ENCODE measurements at regions not wholly inside any gene's neighbourhood (a gene's known extent, or its start where the extent isn't known, plus 50 kb on each side); places are given as distances from the start of the nearest gene placed in this dataset.

DNA sequence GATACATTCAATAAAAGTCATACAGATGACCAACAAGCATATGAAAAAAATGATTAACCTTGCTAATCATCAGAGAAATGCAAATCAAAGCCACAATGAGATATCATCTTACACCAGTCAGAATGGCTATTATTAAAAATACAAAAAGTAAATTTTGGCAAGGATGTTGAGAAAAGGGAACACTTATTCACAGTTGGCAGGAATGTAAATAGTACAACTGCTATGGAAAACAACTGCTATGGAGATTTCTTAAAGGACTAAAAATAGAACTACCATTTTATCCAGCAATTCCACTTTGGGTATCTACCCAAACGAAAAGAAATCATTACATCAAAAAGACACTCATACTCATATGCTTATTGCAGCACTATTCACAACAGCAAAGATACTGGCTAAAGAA is 1121.8 kb downstream of the TBL1XR1 start:
- TF ChIP-seq, protein P1, sequence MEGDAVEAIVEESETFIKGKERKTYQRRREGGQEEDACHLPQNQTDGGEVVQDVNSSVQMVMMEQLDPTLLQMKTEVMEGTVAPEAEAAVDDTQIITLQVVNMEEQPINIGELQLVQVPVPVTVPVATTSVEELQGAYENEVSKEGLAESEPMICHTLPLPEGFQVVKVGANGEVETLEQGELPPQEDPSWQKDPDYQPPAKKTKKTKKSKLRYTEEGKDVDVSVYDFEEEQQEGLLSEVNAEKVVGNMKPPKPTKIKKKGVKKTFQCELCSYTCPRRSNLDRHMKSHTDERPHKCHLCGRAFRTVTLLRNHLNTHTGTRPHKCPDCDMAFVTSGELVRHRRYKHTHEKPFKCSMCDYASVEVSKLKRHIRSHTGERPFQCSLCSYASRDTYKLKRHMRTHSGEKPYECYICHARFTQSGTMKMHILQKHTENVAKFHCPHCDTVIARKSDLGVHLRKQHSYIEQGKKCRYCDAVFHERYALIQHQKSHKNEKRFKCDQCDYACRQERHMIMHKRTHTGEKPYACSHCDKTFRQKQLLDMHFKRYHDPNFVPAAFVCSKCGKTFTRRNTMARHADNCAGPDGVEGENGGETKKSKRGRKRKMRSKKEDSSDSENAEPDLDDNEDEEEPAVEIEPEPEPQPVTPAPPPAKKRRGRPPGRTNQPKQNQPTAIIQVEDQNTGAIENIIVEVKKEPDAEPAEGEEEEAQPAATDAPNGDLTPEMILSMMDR (IDR thresholded peaks at IDR 0.05 in 4 of 5, conservative IDR thresholded peaks at IDR 0.05 in 1 of 5) = no peak
- no peak for TF ChIP-seq POLR2A (IDR thresholded peaks at IDR 0.05)
- Histone ChIP-seq H3K27ac (no peak overlapping the region), H3K27me3 (no peaks in the 10 kb centered on the region), H3K4me1 (no peaks in the 10 kb centered on the region), H3K9me3 (no peaks in the 10 kb centered on the region), H3K4me3 (no peak overlapping the region), H3K36me3 (no peaks in the 10 kb centered on the region)
- intact Hi-C loops (cut with DNase I; ENCODE audit: low total_unique reads) (no loop called here), in situ Hi-C loops (cut with MboI; ENCODE audit: low sequenced_read_pairs in 4 of 4) (no loop called here)
- ATAC-seq (no peak), DNase-seq (no peak)

DNA sequence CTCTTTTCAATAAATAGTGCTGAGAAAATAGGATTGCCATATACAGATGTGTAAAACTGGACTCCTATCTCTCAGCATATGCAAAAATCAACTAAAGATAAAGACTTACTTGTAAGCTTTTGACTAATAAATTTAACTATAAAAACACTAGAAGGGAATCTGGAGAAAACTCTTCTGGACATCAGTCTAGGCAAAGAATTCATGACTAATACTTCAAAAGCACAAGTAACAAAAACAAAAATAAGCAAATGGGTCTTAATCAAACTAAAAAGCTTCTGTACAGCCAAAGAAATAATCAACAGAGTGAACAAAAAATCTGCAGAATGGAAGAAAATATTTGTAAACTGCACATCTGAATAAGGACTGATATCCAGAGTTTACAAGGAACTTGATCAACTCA is 1122.2 kb downstream of the TBL1XR1 start:
- Histone ChIP-seq H3K4me3 (no peak overlapping the region), H3K4me1 (no peaks in the 10 kb centered on the region), H3K27ac (no peak overlapping the region), H3K36me3 (no peaks in the 10 kb centered on the region), H3K27me3 (no peaks in the 10 kb centered on the region), H3K9me3 (no peaks in the 10 kb centered on the region)
- DNase-seq (no peak), ATAC-seq (no peak)
- intact Hi-C loops (cut with DNase I; ENCODE audit: low total_unique reads) (no loop called here), in situ Hi-C loops (cut with MboI; ENCODE audit: low sequenced_read_pairs in 4 of 4) (no loop called here)
- no peak for TF ChIP-seq POLR2A (IDR thresholded peaks at IDR 0.05)
- TF ChIP-seq, protein P1 (IDR thresholded peaks at IDR 0.05 in 4 of 5, conservative IDR thresholded peaks at IDR 0.05 in 1 of 5) = no peak

DNA sequence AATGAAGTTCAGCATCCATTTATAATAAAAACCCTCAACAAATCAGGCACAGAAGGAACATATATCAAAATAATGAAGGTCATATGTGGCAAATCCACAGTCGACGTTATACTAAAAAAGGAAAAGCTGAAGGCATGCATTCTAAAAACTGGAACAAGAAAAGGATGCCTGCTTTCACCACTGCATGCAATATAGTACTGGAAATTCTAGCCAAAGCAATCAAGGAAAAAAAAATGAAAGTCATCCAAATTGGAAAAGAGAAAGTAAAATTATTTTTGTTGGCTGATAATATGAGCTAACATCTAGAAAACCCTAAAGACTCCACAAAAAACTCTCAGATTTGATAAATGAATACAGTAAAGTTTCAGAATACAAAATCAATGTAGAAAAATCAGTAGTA is 1123.2 kb downstream of the TBL1XR1 start:
- in situ Hi-C loops (cut with MboI; ENCODE audit: low sequenced_read_pairs in 4 of 4) (no loop called here), intact Hi-C loops (cut with DNase I; ENCODE audit: low total_unique reads) (no loop called here)
- Histone ChIP-seq H3K4me3 (no peak overlapping the region), H3K36me3 (no peaks in the 10 kb centered on the region), H3K4me1 (no peaks in the 10 kb centered on the region), H3K27me3 (no peaks in the 10 kb centered on the region), H3K27ac (no peak overlapping the region), H3K9me3 (no peaks in the 10 kb centered on the region)
- ATAC-seq (no peak), DNase-seq (no peak)
- no peak for TF ChIP-seq POLR2A (IDR thresholded peaks at IDR 0.05)
- TF ChIP-seq, protein P1 (IDR thresholded peaks at IDR 0.05 in 4 of 5, conservative IDR thresholded peaks at IDR 0.05 in 1 of 5) = no peak

DNA sequence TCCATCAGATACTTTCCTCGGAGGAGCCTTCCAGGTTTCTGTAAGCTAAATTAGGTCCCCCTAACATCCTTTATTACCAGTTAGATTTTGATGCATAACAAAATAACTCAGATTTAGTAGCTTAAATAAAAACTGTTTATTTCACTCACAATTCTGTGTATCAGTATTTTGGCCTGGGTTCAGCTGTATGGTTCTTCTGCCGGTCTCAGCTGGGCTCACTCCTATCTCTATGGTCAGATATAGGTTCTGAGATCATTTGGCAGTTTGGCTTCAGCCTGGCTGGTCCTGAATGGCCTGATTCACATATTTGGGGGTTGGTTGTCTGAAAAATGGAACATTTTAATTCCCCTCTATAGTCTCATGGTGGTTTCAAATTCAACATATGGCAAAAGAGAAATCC is 1125.3 kb downstream of the TBL1XR1 start:
- in situ Hi-C loops (cut with MboI; ENCODE audit: low sequenced_read_pairs in 4 of 4) = no loop called here

DNA sequence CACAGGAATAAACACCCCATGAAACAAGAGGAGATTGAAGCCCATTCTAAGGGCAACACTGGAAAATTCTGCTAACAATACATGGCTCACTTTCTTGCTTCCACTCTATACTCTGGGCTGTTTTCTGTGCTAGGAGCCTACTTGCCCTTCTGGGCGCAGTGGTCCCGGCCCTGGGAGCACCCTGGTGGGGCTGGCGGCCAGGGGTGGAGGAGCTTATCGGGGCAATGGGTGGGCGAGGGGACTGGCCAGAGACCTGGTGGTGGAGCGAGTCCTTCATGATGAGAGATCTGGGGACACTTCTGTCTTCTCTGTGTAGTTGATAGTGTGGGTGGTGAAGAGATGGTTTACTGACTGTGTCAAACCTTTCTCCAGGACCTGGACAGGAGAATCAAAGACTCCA is 1128.5 kb downstream of the TBL1XR1 start:
- H3K27ac ChIP-seq = no peak overlapping the region
- H3K27me3 ChIP-seq = no peaks in the 10 kb centered on the region
- intact Hi-C loops (cut with DNase I; ENCODE audit: low total_unique reads) (no loop called here), in situ Hi-C loops (cut with MboI; ENCODE audit: low sequenced_read_pairs in 4 of 4) (no loop called here)
- no peak for DNase-seq
- no peak for ATAC-seq
- TF ChIP-seq POLR2A (IDR thresholded peaks at IDR 0.05) = no peak
- TF ChIP-seq, protein P1 (IDR thresholded peaks at IDR 0.05 in 4 of 5, conservative IDR thresholded peaks at IDR 0.05 in 1 of 5) = no peak
- H3K9me3 ChIP-seq = no peaks in the 10 kb centered on the region
- no peaks in the 10 kb centered on the region for H3K4me1 ChIP-seq
- no peak overlapping the region for H3K4me3 ChIP-seq
- H3K36me3 ChIP-seq = no peaks in the 10 kb centered on the region

More for the DNA sequence above, 1125.3 kb downstream of the TBL1XR1 start:
- no peak for ATAC-seq
- no peak for DNase-seq
- Histone ChIP-seq H3K9me3 (no peaks in the 10 kb centered on the region), H3K27ac (no peak overlapping the region), H3K4me1 (no peaks in the 10 kb centered on the region), H3K36me3 (no peaks in the 10 kb centered on the region), H3K4me3 (no peak overlapping the region), H3K27me3 (no peaks in the 10 kb centered on the region)
- TF ChIP-seq, protein P1 (IDR thresholded peaks at IDR 0.05 in 4 of 5, conservative IDR thresholded peaks at IDR 0.05 in 1 of 5) = no peak
- no peak for TF ChIP-seq POLR2A (IDR thresholded peaks at IDR 0.05)
- intact Hi-C loops (cut with DNase I; ENCODE audit: low total_unique reads) = no loop called here

Measured in gastrocnemius medialis (tissue), 4 donors.